ENCODE measurements at regions not wholly inside any gene's neighbourhood (a gene's known extent, or its start where the extent isn't known, plus 50 kb on each side); places are given as distances from the start of the nearest gene placed in this dataset.

DNA sequence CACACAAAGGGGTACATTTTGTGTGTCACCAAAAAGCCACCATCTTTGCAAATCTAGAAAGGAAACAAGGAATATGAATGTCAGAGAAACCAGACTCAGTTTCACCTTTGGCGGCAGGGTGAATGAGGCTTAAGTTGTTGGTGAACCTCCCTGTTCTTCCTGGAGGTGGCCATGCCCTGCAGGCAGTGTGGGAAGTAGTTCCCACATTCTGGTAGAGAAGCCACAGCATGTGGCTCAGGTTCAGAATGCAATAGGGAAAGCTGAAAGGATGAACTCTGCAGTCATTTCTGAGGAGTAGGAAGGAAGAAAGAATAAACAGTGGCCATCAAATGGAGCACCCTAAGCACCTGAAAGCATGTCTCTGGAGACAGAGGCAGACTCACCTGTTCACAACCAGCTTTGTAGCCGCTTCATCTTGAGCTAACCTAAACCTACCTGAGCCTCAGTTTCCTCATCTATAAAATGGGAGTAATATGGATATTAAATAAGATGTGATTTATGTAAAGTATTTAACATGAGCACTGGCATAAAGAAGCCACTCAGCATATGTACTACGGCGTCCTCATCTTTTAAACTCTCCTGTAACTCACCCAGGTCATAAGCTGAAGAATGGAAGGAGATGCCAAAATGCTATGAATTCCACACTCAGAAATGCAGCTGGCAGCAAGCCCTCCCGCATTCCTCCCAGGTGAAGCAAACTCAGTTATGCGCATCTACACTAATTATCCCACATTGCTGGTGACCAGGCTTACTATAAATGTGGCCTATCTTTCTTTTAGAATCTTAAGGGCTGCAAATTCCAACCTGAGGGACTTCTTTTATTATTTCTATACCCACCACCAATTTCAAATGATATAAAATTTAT, 86.0 kb downstream of the ZNF608 start:
- TF ChIP-seq, protein P1, sequence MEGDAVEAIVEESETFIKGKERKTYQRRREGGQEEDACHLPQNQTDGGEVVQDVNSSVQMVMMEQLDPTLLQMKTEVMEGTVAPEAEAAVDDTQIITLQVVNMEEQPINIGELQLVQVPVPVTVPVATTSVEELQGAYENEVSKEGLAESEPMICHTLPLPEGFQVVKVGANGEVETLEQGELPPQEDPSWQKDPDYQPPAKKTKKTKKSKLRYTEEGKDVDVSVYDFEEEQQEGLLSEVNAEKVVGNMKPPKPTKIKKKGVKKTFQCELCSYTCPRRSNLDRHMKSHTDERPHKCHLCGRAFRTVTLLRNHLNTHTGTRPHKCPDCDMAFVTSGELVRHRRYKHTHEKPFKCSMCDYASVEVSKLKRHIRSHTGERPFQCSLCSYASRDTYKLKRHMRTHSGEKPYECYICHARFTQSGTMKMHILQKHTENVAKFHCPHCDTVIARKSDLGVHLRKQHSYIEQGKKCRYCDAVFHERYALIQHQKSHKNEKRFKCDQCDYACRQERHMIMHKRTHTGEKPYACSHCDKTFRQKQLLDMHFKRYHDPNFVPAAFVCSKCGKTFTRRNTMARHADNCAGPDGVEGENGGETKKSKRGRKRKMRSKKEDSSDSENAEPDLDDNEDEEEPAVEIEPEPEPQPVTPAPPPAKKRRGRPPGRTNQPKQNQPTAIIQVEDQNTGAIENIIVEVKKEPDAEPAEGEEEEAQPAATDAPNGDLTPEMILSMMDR (IDR thresholded peaks at IDR 0.05 in 8 of 11, conservative IDR thresholded peaks at IDR 0.05 in 3 of 11): no peak
- TF ChIP-seq POLR2A (IDR thresholded peaks at IDR 0.05): no peak

Data from spleen (tissue), 7 donors.